KMS-11 (cell line): ENCODE measurements at regions not wholly inside any gene's neighbourhood (a gene's known extent, or its start where the extent isn't known, plus 50 kb on each side); places are given as distances from the start of the nearest gene placed in this dataset.
"Not testable (repeated sequence)": the region's sequence is repeated elsewhere in the genome, so short reads cannot be mapped to it uniquely, and the experiment has no call there.

Source experiments
- H2AFZ ChIP-seq: fragments of 200-600 bp; sonication (generic); 2 replicates; pipeline ENCODE4 v1.6.1; 2016; ENCODE audit warnings: antibody characterized with exemption, mixed run types, low read depth
- H3K27ac ChIP-seq: fragments of 200-600 bp; sonication (generic); 2 replicates; pipeline ENCODE4 v1.6.1; 2016; ENCODE audit warnings: mild to moderate bottlenecking, mixed run types
- H3K27me3 ChIP-seq: fragments of 200-600 bp; sonication (generic); 2 replicates; pipeline ENCODE4 v1.6.1; 2017; ENCODE audit warnings: mild to moderate bottlenecking, low read depth, mixed run types, moderate library complexity; ENCODE audit not compliant: insufficient read depth
- H3K36me3 ChIP-seq: fragments of 200-600 bp; sonication (generic); 2 replicates; pipeline ENCODE4 v1.6.1; 2017; ENCODE audit warnings: mild to moderate bottlenecking, mixed run types; ENCODE audit not compliant: insufficient read depth
- H3K4me1 ChIP-seq: fragments of 200-600 bp; sonication (generic); 2 replicates; pipeline ENCODE4 v1.6.1; 2016; ENCODE audit warnings: mild to moderate bottlenecking, low read depth, mixed run types; ENCODE audit not compliant: poor library complexity, severe bottlenecking
- H3K4me2 ChIP-seq: fragments of 200-600 bp; sonication (generic); 2 replicates; pipeline ENCODE4 v1.7.0; 2016; ENCODE audit warnings: mild to moderate bottlenecking, mixed run types
- H3K4me3 ChIP-seq: fragments of 200-600 bp; sonication (generic); IDR thresholded peaks from 2 replicates; pipeline ENCODE4 v1.6.1; 2017; ENCODE audit warnings: low read depth, low read length, mixed read lengths; ENCODE audit not compliant: insufficient read depth
- H3K79me2 ChIP-seq: fragments of 200-600 bp; sonication (generic); 2 replicates; pipeline ENCODE4 v1.6.1; 2016; ENCODE audit warnings: low read depth, mixed run types; ENCODE audit not compliant: insufficient read depth
- H3K9ac ChIP-seq: fragments of 200-600 bp; sonication (generic); 2 replicates; pipeline ENCODE4 v1.6.1; 2016; ENCODE audit warnings: mild to moderate bottlenecking, mixed run types
- H4K20me1 ChIP-seq: fragments of 200-600 bp; sonication (generic); 2 replicates; pipeline ENCODE4 v1.6.1; 2016; ENCODE audit warnings: mild to moderate bottlenecking, mixed run types; ENCODE audit not compliant: insufficient read depth
- TF ChIP-seq, protein P1 (sequence below): fragments of 200-600 bp; sonication (generic); conservative IDR thresholded peaks from 2 replicates; pipeline ENCODE4 v1.6.1; 2017; ENCODE audit warnings: low read depth, mild to moderate bottlenecking, antibody characterized with exemption, low read length, moderate library complexity, mixed read lengths

DNA sequence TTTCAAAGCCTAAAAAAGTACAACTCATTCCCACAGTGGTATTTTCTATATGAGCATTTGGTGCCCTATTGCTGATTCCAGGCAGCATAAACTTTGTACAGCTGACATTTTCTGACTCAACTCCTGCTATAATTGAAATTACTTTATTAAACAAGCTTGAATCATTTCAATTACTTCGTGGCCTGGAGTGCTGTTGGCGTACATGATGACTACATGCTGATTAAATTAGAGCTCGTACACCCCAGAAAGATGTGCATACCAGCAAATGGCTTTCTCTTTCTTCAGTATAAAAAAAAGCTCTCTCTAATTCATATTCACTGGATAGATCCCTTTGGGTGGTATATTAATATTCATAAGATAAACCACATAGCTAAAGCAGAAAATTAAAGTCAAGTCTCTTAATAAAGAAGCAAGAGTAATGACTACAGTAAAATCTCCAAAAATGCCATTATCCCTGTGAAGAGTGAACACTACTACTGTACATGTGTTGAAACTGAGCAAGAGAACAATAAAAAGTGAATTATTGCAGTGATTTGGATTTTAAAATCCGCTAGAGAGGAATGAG, 245.0 kb upstream of the IGFBP7 start:
- Histone ChIP-seq H3K27ac (no peak overlapping the region), H3K9ac (no peak overlapping the region), H3K27me3 (no peaks in the 10 kb centered on the region), H3K4me3 (no peak overlapping the region), H3K36me3 (no peaks in the 10 kb centered on the region), H2AFZ (no peak overlapping the region), H3K4me2 (no peak overlapping the region), H3K79me2 (no peaks in the 10 kb centered on the region), H3K4me1 (no peaks in the 10 kb centered on the region), H4K20me1 (no peaks in the 10 kb centered on the region)
- TF ChIP-seq, protein P1, sequence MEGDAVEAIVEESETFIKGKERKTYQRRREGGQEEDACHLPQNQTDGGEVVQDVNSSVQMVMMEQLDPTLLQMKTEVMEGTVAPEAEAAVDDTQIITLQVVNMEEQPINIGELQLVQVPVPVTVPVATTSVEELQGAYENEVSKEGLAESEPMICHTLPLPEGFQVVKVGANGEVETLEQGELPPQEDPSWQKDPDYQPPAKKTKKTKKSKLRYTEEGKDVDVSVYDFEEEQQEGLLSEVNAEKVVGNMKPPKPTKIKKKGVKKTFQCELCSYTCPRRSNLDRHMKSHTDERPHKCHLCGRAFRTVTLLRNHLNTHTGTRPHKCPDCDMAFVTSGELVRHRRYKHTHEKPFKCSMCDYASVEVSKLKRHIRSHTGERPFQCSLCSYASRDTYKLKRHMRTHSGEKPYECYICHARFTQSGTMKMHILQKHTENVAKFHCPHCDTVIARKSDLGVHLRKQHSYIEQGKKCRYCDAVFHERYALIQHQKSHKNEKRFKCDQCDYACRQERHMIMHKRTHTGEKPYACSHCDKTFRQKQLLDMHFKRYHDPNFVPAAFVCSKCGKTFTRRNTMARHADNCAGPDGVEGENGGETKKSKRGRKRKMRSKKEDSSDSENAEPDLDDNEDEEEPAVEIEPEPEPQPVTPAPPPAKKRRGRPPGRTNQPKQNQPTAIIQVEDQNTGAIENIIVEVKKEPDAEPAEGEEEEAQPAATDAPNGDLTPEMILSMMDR = no peak

DNA sequence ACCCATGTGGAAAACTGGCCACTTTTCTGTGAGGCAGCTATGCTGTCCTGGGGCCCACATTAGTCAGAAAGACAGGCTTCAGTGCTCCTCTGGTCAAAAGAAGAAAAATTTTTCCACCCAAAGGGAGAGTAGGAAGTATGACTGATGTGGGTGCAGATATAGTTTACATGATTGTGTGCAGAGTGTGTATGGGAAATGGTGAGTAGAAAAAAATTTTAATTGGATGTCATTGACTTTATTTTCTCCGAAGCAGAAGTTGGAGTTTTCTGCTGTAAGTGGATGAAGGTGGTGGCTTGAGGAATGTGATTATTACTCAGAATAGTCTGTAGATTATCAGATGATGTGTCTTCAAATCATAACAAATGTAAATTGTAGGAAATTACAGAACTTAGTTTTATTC, 241.5 kb upstream of the IGFBP7 start:
- no peak overlapping the region for H3K27ac ChIP-seq
- no peaks in the 10 kb centered on the region for H4K20me1 ChIP-seq
- H3K4me3 ChIP-seq = no peak overlapping the region
- H3K36me3 ChIP-seq = no peaks in the 10 kb centered on the region
- no peaks in the 10 kb centered on the region for H3K27me3 ChIP-seq
- H3K4me2 ChIP-seq = no peak overlapping the region
- no peaks in the 10 kb centered on the region for H3K79me2 ChIP-seq
- H3K9ac ChIP-seq = no peak overlapping the region
- H2AFZ ChIP-seq = no peak overlapping the region
- TF ChIP-seq, protein P1 = no peak
- H3K4me1 ChIP-seq = no peaks in the 10 kb centered on the region

DNA sequence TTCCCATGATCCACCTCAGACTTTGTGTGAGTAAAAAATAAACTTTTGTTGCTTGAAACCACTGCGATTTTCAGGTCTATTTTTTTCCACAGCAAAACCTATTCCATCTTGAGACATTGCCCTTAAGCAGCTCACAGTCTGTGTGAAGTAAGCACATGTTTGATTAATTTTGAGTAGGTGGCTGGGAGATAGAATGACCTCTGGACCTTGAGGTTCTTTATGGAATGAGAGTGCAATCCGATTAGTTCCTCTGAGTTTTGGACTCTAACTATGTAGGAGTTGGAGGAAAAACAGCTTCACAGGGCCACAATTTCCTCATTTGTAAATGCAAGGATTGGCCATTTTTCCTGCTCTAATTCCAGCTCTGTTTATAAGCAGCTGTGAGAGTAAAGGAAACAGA, 234.1 kb upstream of the IGFBP7 start:
- H3K4me2 ChIP-seq = no peak overlapping the region
- H3K36me3 ChIP-seq = no peaks in the 10 kb centered on the region
- TF ChIP-seq, protein P1 = no peak
- H2AFZ ChIP-seq = no peak overlapping the region
- no peaks in the 10 kb centered on the region for H3K79me2 ChIP-seq
- H3K4me1 ChIP-seq = no peaks in the 10 kb centered on the region
- H4K20me1 ChIP-seq = no peaks in the 10 kb centered on the region
- H3K27ac ChIP-seq = no peak overlapping the region
- H3K4me3 ChIP-seq = no peak overlapping the region
- H3K9ac ChIP-seq = no peak overlapping the region
- no peaks in the 10 kb centered on the region for H3K27me3 ChIP-seq

DNA sequence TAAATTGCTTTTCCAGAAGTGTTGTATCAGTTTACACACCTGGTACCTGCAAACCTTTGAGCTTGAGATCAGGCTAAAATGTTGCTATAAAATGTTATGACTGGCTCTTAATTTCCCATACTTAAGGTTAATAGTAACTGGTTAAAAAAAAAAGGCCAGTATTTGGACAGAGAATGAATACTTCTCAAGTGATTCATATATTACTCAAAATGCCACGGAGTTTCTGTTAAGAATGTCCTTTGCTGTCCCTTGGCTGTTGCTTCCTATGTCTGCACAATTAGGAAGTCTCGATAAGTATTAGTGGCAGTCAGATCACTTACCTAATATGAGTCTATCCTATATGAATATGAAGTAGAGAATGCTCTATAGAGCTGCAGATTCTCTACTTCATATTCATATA, 232.2 kb upstream of the IGFBP7 start:
- TF ChIP-seq, protein P1 = no peak
- no peaks in the 10 kb centered on the region for H3K79me2 ChIP-seq
- H3K27me3 ChIP-seq = no peaks in the 10 kb centered on the region
- no peak overlapping the region for H3K9ac ChIP-seq
- H3K4me1 ChIP-seq = no peaks in the 10 kb centered on the region
- H3K4me3 ChIP-seq = no peak overlapping the region
- no peak overlapping the region for H3K4me2 ChIP-seq
- no peaks in the 10 kb centered on the region for H4K20me1 ChIP-seq
- no peaks in the 10 kb centered on the region for H3K36me3 ChIP-seq
- no peak overlapping the region for H3K27ac ChIP-seq
- H2AFZ ChIP-seq = no peak overlapping the region

DNA sequence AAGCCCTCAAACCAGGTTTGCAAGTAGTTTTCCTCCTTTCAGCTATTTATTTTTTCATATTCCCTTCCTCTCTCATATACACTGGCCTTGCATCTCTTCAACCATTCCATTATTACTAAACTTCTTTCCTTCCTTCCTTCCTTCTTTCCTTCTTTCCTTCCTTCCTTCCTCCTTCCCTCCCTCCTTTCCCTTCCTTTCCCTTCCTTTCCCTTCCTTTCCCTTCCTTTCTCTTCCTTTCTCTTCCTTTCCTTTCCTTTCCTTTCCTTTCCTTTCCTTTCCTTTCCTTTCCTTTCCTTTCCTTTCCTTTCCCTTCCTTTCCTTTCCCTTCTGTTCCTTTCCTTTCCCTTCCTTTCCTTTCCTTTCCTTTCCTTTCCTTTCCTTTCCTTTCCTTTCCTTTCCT, 228.7 kb upstream of the IGFBP7 start:
- H3K27me3 ChIP-seq, H3K4me3 ChIP-seq, H2AFZ ChIP-seq: not testable (repeated sequence)

More for the DNA sequence above, 228.7 kb upstream of the IGFBP7 start:
- H3K9ac ChIP-seq, H3K27ac ChIP-seq, H4K20me1 ChIP-seq, H3K4me2 ChIP-seq, H3K79me2 ChIP-seq, H3K4me1 ChIP-seq, H3K36me3 ChIP-seq: not testable (repeated sequence)
